ENCODE measurements at regions not wholly inside any gene's neighbourhood (a gene's known extent, or its start where the extent isn't known, plus 50 kb on each side); places are given as distances from the start of the nearest gene placed in this dataset.

DNA sequence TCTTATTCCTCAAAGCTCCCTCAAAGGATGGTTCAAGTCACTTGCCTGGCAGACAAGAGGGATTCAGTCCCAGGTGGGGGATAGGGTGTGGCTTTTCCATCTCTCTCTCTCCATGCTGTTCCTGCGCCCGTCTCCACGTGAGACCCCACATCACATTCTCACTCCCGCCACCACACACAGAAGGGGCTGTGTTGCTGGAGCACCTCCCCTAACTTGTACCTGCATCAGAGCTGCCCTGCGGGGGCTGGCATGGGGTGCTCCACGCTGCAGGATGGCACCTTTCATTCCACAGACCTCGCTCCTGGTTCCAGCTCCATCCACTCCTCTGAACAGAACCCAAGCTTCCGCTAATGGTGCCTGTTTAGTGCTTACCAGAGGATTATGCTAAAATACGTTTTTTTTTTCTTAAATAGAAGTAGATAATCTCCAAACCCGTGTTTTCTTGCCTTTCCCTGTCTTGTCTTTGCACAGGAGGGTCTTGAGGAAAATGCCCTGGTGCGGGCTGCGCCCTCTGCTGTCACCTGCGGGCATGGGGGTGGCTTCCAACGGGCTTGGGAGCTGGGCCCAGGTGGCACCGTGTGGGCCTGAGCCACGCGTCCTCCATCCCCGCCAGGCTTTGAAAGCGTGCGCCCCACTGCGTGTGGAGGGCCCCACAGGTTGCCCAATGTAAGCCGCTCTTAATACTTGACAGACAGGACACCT, 985.6 kb downstream of the BRD1 start:
- WGBS, 2 donors (ENCODE audit: extremely low coverage in 2 of 2, insufficient read length in 2 of 2, insufficient replicate concordance in 1 of 2): no CpG with 5 or more reads among the region's 22 CpGs
- no peak overlapping the region for H2AFZ ChIP-seq (ENCODE audit: low read length)
- peak overlapping the region; percentile 67 for H3K18ac ChIP-seq (ENCODE audit: low read length)
- no peak overlapping the region for H3K4ac ChIP-seq (ENCODE audit: low read length)
- no peak overlapping the region for H3K14ac ChIP-seq (ENCODE audit: low read length)
- H3K27ac ChIP-seq (replicated peaks; ENCODE audit: low read length): no peak overlapping the region
- no peak overlapping the region for H2BK12ac ChIP-seq (ENCODE audit: low read length)
- no peaks in the 10 kb centered on the region for H3K79me1 ChIP-seq (ENCODE audit: low read depth, low read length)
- H3K9ac ChIP-seq (ENCODE audit: low read depth, low read length, poor library complexity): no peak overlapping the region
- H2BK5ac ChIP-seq (ENCODE audit: low read length): no peak overlapping the region
- H4K91ac ChIP-seq (ENCODE audit: low read depth, low read length, poor library complexity): no peak overlapping the region
- peaks cover 0 to 4% of the 10 kb centered on the region in 2 donors for H3K9me3 ChIP-seq (replicated peaks in 1 of 2; ENCODE audit: control insufficient read depth in 2 of 2, insufficient read depth in 1 of 2, low read depth in 1 of 2, low read length in 2 of 2)
- DNase-seq (ENCODE audit: low spot score): no peak
- no peak overlapping the region for H3K4me2 ChIP-seq (ENCODE audit: insufficient read depth, low read length, poor library complexity, severe bottlenecking)
- H4K8ac ChIP-seq (ENCODE audit: low read depth, low read length): no peak overlapping the region
- no peak overlapping the region for H2AK5ac ChIP-seq (ENCODE audit: low read depth, low read length)
- peaks cover 0 to 4% of the 10 kb centered on the region in 2 donors for H3K4me1 ChIP-seq (ENCODE audit: control insufficient read depth in 2 of 2, insufficient read depth in 1 of 2, low read depth in 1 of 2, low read length in 2 of 2)
- H2BK15ac ChIP-seq (ENCODE audit: low read length): no peak overlapping the region
- no peak overlapping the region for H3K23ac ChIP-seq (ENCODE audit: low read depth, low read length, poor library complexity)
- peaks cover 0 to under 1% of the 10 kb centered on the region in 2 donors for H3K36me3 ChIP-seq (replicated peaks in 1 of 2; ENCODE audit: control insufficient read depth in 2 of 2, insufficient read depth in 2 of 2, low read length in 2 of 2)
- no peak overlapping the region for H2BK120ac ChIP-seq (ENCODE audit: low read depth, low read length)
- no peaks in the 10 kb centered on the region for H3K27me3 ChIP-seq (ENCODE audit: control insufficient read depth in 3 of 3, insufficient read depth in 3 of 3, low read depth in 1 of 3, low read length in 3 of 3)
- no peak overlapping the region for H3K4me3 ChIP-seq (ENCODE audit: low read length in 2 of 2)

DNA sequence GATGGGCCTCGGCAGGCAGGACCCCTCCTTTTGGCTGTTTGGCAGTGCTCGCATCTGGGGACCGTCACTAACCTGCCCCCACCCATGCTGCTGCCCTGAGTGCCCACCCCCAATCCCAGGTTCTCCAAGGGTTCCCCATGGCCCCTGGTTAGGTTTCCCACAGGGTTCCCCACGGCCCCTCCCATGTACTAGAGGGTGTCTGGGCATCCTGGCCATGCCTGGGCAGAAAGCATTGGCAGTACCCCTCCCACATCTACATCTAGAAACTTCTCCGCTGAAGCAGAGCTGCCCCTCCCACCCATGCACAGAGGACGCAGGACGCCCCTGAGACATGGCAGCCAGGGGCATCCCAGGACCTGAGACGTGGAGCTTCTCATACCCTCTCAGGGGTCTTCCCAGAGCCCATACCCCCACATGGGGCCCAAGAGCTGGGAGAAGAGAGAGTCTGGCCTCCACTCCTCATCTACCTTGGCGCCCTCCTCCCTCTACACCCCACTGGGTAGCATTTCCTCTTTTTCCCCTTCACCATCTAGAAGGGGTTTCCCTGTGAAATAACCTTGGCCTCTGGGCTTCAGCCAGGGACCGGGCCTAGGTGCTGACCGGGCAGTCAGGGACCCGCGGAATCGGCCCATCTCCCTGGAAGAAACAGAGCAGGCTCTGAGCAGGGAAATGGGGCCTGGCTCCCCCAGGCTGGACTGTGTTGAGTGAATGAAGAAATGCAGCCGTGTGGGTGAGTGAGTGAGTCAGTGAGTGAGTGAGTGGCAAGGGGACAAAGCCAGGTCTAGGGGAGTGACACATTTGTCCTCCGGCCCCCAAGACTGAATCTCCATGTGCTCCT, 987.3 kb downstream of the BRD1 start:
- H3K4ac ChIP-seq (ENCODE audit: low read length): no peak overlapping the region
- H3K9me3 ChIP-seq (replicated peaks in 1 of 2; ENCODE audit: control insufficient read depth in 2 of 2, insufficient read depth in 1 of 2, low read depth in 1 of 2, low read length in 2 of 2): peaks cover 0 to 6% of the 10 kb centered on the region in 2 donors
- H2BK5ac ChIP-seq (ENCODE audit: low read length): no peak overlapping the region
- H2AK5ac ChIP-seq (ENCODE audit: low read depth, low read length): peak overlapping the region; percentile 58
- H3K4me1 ChIP-seq (ENCODE audit: control insufficient read depth in 2 of 2, insufficient read depth in 1 of 2, low read depth in 1 of 2, low read length in 2 of 2): peaks cover 0 to 5% of the 10 kb centered on the region in 2 donors
- peaks cover 0 to 2% of the 10 kb centered on the region in 2 donors for H3K36me3 ChIP-seq (replicated peaks in 1 of 2; ENCODE audit: control insufficient read depth in 2 of 2, insufficient read depth in 2 of 2, low read length in 2 of 2)
- DNase-seq (ENCODE audit: low spot score): no peak
- no peak overlapping the region for H2BK15ac ChIP-seq (ENCODE audit: low read length)
- H3K27me3 ChIP-seq (ENCODE audit: control insufficient read depth in 3 of 3, insufficient read depth in 3 of 3, low read depth in 1 of 3, low read length in 3 of 3): no peaks in the 10 kb centered on the region
- no peak overlapping the region for H2AFZ ChIP-seq (ENCODE audit: low read length)
- no peak overlapping the region for H3K18ac ChIP-seq (ENCODE audit: low read length)
- H2BK120ac ChIP-seq (ENCODE audit: low read depth, low read length): no peak overlapping the region
- no peak overlapping the region for H3K14ac ChIP-seq (ENCODE audit: low read length)
- H3K4me3 ChIP-seq (ENCODE audit: low read length in 2 of 2): no peak overlapping the region
- no peak overlapping the region for H2BK12ac ChIP-seq (ENCODE audit: low read length)
- H4K8ac ChIP-seq (ENCODE audit: low read depth, low read length): no peak overlapping the region
- no peak overlapping the region for H3K27ac ChIP-seq (replicated peaks; ENCODE audit: low read length)
- WGBS, 2 donors (ENCODE audit: extremely low coverage in 2 of 2, insufficient read length in 2 of 2, insufficient replicate concordance in 1 of 2): no CpG with 5 or more reads among the region's 16 CpGs
- no peaks in the 10 kb centered on the region for H3K79me1 ChIP-seq (ENCODE audit: low read depth, low read length)
- no peak overlapping the region for H3K23ac ChIP-seq (ENCODE audit: low read depth, low read length, poor library complexity)
- no peak overlapping the region for H3K9ac ChIP-seq (ENCODE audit: low read depth, low read length, poor library complexity)
- H3K4me2 ChIP-seq (ENCODE audit: insufficient read depth, low read length, poor library complexity, severe bottlenecking): no peak overlapping the region
- no peak overlapping the region for H4K91ac ChIP-seq (ENCODE audit: low read depth, low read length, poor library complexity)

DNA sequence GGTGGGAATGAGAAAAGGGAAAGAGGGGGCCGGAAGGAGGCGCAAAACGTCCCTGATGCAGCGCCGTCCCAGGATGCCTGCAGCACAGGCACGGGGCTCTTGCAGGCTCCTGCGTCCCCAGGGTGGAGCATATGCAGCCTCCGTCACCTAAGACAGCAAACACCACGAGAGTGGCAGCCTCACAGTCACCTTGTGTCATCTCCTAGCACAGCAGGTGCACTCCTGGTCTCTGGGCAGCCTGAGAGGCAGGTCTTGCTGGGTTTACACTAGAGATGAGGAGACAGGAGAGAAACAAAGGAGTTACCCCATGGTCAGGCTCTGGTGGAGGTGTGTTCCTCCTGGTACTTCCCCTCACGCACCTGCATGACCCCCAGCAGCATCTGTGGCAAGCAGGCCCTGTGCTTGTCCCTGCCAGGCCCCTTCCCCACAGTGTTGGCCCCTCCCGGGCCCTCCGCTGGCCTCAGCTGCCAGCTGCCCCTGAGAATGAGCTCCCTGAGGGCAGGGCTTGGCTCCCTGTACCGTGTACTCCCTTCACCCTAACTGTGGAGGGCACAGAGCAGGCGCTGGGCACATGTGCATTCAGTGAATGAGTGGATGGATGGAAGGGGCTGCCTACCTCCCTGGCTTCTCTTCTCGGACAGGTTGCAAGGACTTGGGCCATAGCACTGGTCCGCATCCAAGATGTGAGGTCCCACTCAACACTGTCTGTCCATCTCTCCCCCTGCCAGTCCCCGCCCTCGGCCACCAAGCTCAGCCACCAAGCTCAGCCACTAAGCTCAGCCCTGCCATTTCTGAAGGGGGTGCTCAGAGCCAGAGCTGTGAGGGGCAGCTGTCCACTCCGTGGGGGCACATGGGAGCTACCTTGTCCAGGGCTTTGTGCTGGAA, 988.6 kb downstream of the BRD1 start:
- Histone ChIP-seq H3K9me3 (replicated peaks in 1 of 2; ENCODE audit: control insufficient read depth in 2 of 2, insufficient read depth in 1 of 2, low read depth in 1 of 2, low read length in 2 of 2) (peaks cover 0 to 6% of the 10 kb centered on the region in 2 donors), H4K8ac (ENCODE audit: low read depth, low read length) (no peak overlapping the region)

More for the DNA sequence above, 988.6 kb downstream of the BRD1 start:
- no peak overlapping the region for H2BK5ac ChIP-seq (ENCODE audit: low read length)
- H2BK120ac ChIP-seq (ENCODE audit: low read depth, low read length): no peak overlapping the region
- H2AFZ ChIP-seq (ENCODE audit: low read length): no peak overlapping the region
- H2BK15ac ChIP-seq (ENCODE audit: low read length): peak overlapping the region; percentile 15
- H3K18ac ChIP-seq (ENCODE audit: low read length): peak overlapping the region; percentile 83
- H3K23ac ChIP-seq (ENCODE audit: low read depth, low read length, poor library complexity): peak overlapping the region; percentile 77
- H3K4me3 ChIP-seq (ENCODE audit: low read length in 2 of 2): no peak overlapping the region
- no peak overlapping the region for H3K4ac ChIP-seq (ENCODE audit: low read length)
- no peak overlapping the region for H4K91ac ChIP-seq (ENCODE audit: low read depth, low read length, poor library complexity)
- no peaks in the 10 kb centered on the region for H3K27me3 ChIP-seq (ENCODE audit: control insufficient read depth in 3 of 3, insufficient read depth in 3 of 3, low read depth in 1 of 3, low read length in 3 of 3)
- H3K27ac ChIP-seq (replicated peaks; ENCODE audit: low read length): no peak overlapping the region
- H2BK12ac ChIP-seq (ENCODE audit: low read length): no peak overlapping the region
- no peak overlapping the region for H3K4me2 ChIP-seq (ENCODE audit: insufficient read depth, low read length, poor library complexity, severe bottlenecking)
- H2AK5ac ChIP-seq (ENCODE audit: low read depth, low read length): peak overlapping the region; percentile 65
- peaks cover 0 to 2% of the 10 kb centered on the region in 2 donors for H3K36me3 ChIP-seq (replicated peaks in 1 of 2; ENCODE audit: control insufficient read depth in 2 of 2, insufficient read depth in 2 of 2, low read length in 2 of 2)
- no peaks in the 10 kb centered on the region for H3K79me1 ChIP-seq (ENCODE audit: low read depth, low read length)
- H3K9ac ChIP-seq (ENCODE audit: low read depth, low read length, poor library complexity): no peak overlapping the region
- no peak for DNase-seq (ENCODE audit: low spot score)
- peaks cover 0 to 5% of the 10 kb centered on the region in 2 donors for H3K4me1 ChIP-seq (ENCODE audit: control insufficient read depth in 2 of 2, insufficient read depth in 1 of 2, low read depth in 1 of 2, low read length in 2 of 2)
- no CpG with 5 or more reads among the region's 19 CpGs for WGBS, 2 donors (ENCODE audit: extremely low coverage in 2 of 2, insufficient read length in 2 of 2, insufficient replicate concordance in 1 of 2)
- H3K14ac ChIP-seq (ENCODE audit: low read length): peak overlapping the region; percentile 47
